Sigmoid colon (tissue), 6 donors: ENCODE measurements at regions not wholly inside any gene's neighbourhood (a gene's known extent, or its start where the extent isn't known, plus 50 kb on each side); places are given as distances from the start of the nearest gene placed in this dataset.

ENCODE experiments used
- DNase-seq: peaks from one replicate; pipeline ENCODE4 v3.0.0-alpha.2; 2019
- H3K27ac ChIP-seq, 4 donors: fragments of 200-600 bp; sonication (generic); one replicate each; pipeline ENCODE4 v1.5.1; 2016 to 2019; ENCODE audit warnings: mild to moderate bottlenecking in 1 of 4
- H3K27me3 ChIP-seq, 3 donors: fragments of 200-600 bp; sonication (generic); one replicate each; pipeline ENCODE4 v1.5.1; 2019; ENCODE audit warnings: mild to moderate bottlenecking in 1 of 3
- H3K36me3 ChIP-seq, 4 donors: fragments of 200-600 bp; sonication (generic); one replicate each; pipeline ENCODE4 v1.5.1; 2016 to 2019
- H3K4me1 ChIP-seq, 4 donors: fragments of 200-600 bp; sonication (generic); one replicate each; pipeline ENCODE4 v1.5.1; 2017 to 2019
- H3K4me3 ChIP-seq, 4 donors: fragments of 200-600 bp; sonication (generic); one replicate each; pipeline ENCODE4 v1.5.1; 2017 to 2019; ENCODE audit warnings: mild to moderate bottlenecking in 2 of 4, moderate library complexity in 1 of 4
- H3K9me3 ChIP-seq, 4 donors: fragments of 200-600 bp in 3 of 4; sonication (generic) in 3 of 4; one replicate each; pipeline versions ENCODE4 v1.5.1 to v1.6.1; 2013 to 2019
- CTCF ChIP-seq, 4 experiments: fragments of 450-650 bp in 3 of 4; fragments of 200-600 bp in 1 of 4; IDR thresholded peaks; one replicate each; pipeline ENCODE4 v1.5.1; 2016 to 2019; ENCODE audit warnings: antibody characterized with exemption in 4 of 4, mild to moderate bottlenecking in 3 of 4, moderate library complexity in 2 of 4
- EP300 ChIP-seq, 4 donors: sonication (generic); formaldehyde crosslinking; IDR thresholded peaks; one replicate each; pipeline ENCODE4 v1.6.1; 2017; ENCODE audit warnings: antibody characterized with exemption in 4 of 4
- POLR2A ChIP-seq, 2 donors: fragments of 450-650 bp; IDR thresholded peaks; one replicate each; pipeline ENCODE4 v1.6.1; 2016; ENCODE audit warnings: antibody characterized with exemption in 2 of 2, mild to moderate bottlenecking in 2 of 2, moderate library complexity in 2 of 2
- POLR2AphosphoS5 ChIP-seq, 4 donors: sonication (generic); formaldehyde crosslinking; IDR thresholded peaks; one replicate each; pipeline ENCODE4 v1.6.1; 2017; ENCODE audit warnings: antibody characterized with exemption in 4 of 4
- WGBS, 2 donors: extraction: QIAGEN DNeasy Blood & Tissue Kit; methylation state at CpG; one replicate each; pipeline ENCODE4 v1.1.7; 2013; 5-methylcytosine and 5-hydroxymethylcytosine counted together
- intact Hi-C: fragments of 100-400 bp; cut with DNase I; formaldehyde crosslinking; loops from one replicate; pipeline ENCODE4 v1.15.1; 2023
- donor health status: healthy with polysubstance abuse.
- donor health status: healthy.

GRCh38 chr4:14339715-14340114 lies 662.6 kb upstream of the CPEB2 start:
- Histone ChIP-seq H3K9me3 (no peaks in the 10 kb centered on the region), H3K4me3 (no peak overlapping the region), H3K36me3 (no peaks in the 10 kb centered on the region), H3K4me1 (peaks cover 0 to 4% (median 2%) of the 10 kb centered on the region in 4 donors), H3K27me3 (no peaks in the 10 kb centered on the region), H3K27ac (no peak overlapping the region)
- intact Hi-C loops: no loop called here
- TF ChIP-seq POLR2AphosphoS5 (IDR thresholded peaks at IDR 0.05) (no peak), POLR2A (IDR thresholded peaks at IDR 0.05) (no peak), CTCF (IDR thresholded peaks at IDR 0.05) (no peak), EP300 (IDR thresholded peaks at IDR 0.05) (no peak)
- DNase-seq: no peak
- WGBS, 2 donors: 88 to 93% methylated on average over 5 of the region's 5 CpGs

- WGBS, 2 donors: 58 to 81% methylated on average over 4 of the region's 4 CpGs
- intact Hi-C loops: no loop called here
- Histone ChIP-seq H3K4me3 (no peak overlapping the region), H3K4me1 (peaks cover 0 to 9% (median 2%) of the 10 kb centered on the region in 4 donors), H3K27ac (no peak overlapping the region), H3K36me3 (no peaks in the 10 kb centered on the region), H3K9me3 (no peaks in the 10 kb centered on the region), H3K27me3 (no peaks in the 10 kb centered on the region)
- no peak for DNase-seq
- TF ChIP-seq POLR2AphosphoS5 (IDR thresholded peaks at IDR 0.05) (no peak), POLR2A (IDR thresholded peaks at IDR 0.05) (no peak), CTCF (IDR thresholded peaks at IDR 0.05) (no peak), EP300 (IDR thresholded peaks at IDR 0.05) (no peak)
These were observed 662.0 kb upstream of the CPEB2 start for GRCh38 chr4:14340321-14340720.

GRCh38 chr4:14343961-14344360 lies 658.3 kb upstream of the CPEB2 start:
- peaks cover 0 to 12% (median 4%) of the 10 kb centered on the region in 4 donors for H3K4me1 ChIP-seq
- H3K27me3 ChIP-seq: no peaks in the 10 kb centered on the region
- 40 to 64% methylated on average over 4 of the region's 4 CpGs for WGBS, 2 donors
- H3K27ac ChIP-seq: no peak overlapping the region
- no peak for DNase-seq
- H3K36me3 ChIP-seq: no peaks in the 10 kb centered on the region
- intact Hi-C loops: no loop called here
- TF ChIP-seq POLR2AphosphoS5 (IDR thresholded peaks at IDR 0.05): no peak
- no peak for TF ChIP-seq EP300 (IDR thresholded peaks at IDR 0.05)
- no peak for TF ChIP-seq CTCF (IDR thresholded peaks at IDR 0.05)
- no peak for TF ChIP-seq POLR2A (IDR thresholded peaks at IDR 0.05)
- H3K9me3 ChIP-seq: no peaks in the 10 kb centered on the region
- H3K4me3 ChIP-seq: no peak overlapping the region

- H3K27ac ChIP-seq: no peak overlapping the region
- WGBS, 2 donors: 38 to 57% methylated on average over 1 of the region's 1 CpG
- TF ChIP-seq CTCF (IDR thresholded peaks at IDR 0.05): no peak
- peaks cover 0 to 12% (median 4%) of the 10 kb centered on the region in 4 donors for H3K4me1 ChIP-seq
- no peaks in the 10 kb centered on the region for H3K36me3 ChIP-seq
- intact Hi-C loops: no loop called here
- DNase-seq: no peak
- H3K27me3 ChIP-seq: no peaks in the 10 kb centered on the region
- H3K9me3 ChIP-seq: no peaks in the 10 kb centered on the region
- H3K4me3 ChIP-seq: no peak overlapping the region
These were observed 656.9 kb upstream of the CPEB2 start for GRCh38 chr4:14345356-14345775.

- 77 to 89% methylated on average over 7 of the region's 7 CpGs for WGBS, 2 donors
- TF ChIP-seq POLR2AphosphoS5 (IDR thresholded peaks at IDR 0.05) (no peak), CTCF (IDR thresholded peaks at IDR 0.05) (no peak), EP300 (IDR thresholded peaks at IDR 0.05) (no peak), POLR2A (IDR thresholded peaks at IDR 0.05) (no peak)
- H3K4me3 ChIP-seq: no peak overlapping the region
- no peaks in the 10 kb centered on the region for H3K27me3 ChIP-seq
- intact Hi-C loops: no loop called here
- H3K4me1 ChIP-seq: peaks cover 0 to 12% (median 4%) of the 10 kb centered on the region in 4 donors
- no peak for DNase-seq
- H3K27ac ChIP-seq: no peak overlapping the region
- no peaks in the 10 kb centered on the region for H3K9me3 ChIP-seq
- H3K36me3 ChIP-seq: no peaks in the 10 kb centered on the region
These were observed 654.8 kb upstream of the CPEB2 start for GRCh38 chr4:14347526-14347925.
